ENCODE measurements at regions not wholly inside any gene's neighbourhood (a gene's known extent, or its start where the extent isn't known, plus 50 kb on each side); places are given as distances from the start of the nearest gene placed in this dataset.

DNA sequence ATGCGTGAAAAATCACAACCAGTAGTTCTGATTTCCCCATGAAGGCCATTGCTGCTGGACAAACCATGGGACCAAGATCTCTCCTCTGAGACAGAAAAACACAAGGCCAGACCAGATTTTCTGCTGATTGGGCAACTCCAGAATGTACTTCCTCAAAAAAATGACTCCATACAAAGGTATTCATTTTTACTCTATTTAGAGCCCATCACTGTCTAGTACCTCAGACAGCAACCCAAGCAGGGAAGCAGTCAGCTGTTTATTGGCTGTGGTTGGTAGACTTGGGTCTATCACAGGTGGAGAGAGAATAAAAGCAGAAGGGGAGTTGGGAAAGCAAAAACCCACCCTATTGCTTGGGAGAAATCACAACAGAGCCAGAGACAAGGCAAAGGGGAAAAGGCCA lies 219.9 kb downstream of the PIK3C3 start:
- Histone ChIP-seq H3K9ac (ENCODE audit: low read length) (no peak overlapping the region), H3K36me3 (ENCODE audit: control insufficient read depth, low read depth, low read length) (no peaks in the 10 kb centered on the region), H3K27ac (ENCODE audit: low read length) (no peak overlapping the region), H3K4me3 (ENCODE audit: low read length) (no peak overlapping the region), H3K4me1 (ENCODE audit: control insufficient read depth, low read depth, low read length) (no peaks in the 10 kb centered on the region), H3K27me3 (ENCODE audit: control insufficient read depth, insufficient read depth, low read length) (no peaks in the 10 kb centered on the region), H3K9me3 (ENCODE audit: control insufficient read depth, low read depth, low read length) (no peaks in the 10 kb centered on the region)

DNA sequence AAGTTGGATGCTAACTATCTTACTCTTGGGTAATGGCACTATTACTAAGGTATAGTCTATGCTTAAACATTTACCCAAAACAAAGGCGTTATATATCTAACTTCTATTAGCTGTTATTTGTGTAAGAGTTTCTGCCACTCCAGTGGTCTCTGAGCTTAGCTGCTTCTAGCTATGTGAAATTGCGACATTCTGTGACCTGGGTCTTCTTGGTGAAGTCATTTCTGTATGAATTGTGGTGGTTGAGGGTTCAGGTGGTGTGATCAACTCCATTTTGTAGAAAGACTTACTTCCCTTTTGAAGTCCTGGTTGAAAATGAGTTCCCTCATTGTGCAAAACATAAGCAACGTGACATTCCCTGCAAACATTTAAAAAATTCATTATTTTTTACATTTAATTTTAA lies 221.6 kb downstream of the PIK3C3 start:
- no peak overlapping the region for H3K9ac ChIP-seq (ENCODE audit: low read length)
- no peaks in the 10 kb centered on the region for H3K4me1 ChIP-seq (ENCODE audit: control insufficient read depth, low read depth, low read length)
- no peak overlapping the region for H3K27ac ChIP-seq (ENCODE audit: low read length)
- H3K4me3 ChIP-seq (ENCODE audit: low read length), result no peak overlapping the region
- H3K9me3 ChIP-seq (ENCODE audit: control insufficient read depth, low read depth, low read length), result no peaks in the 10 kb centered on the region
- no peaks in the 10 kb centered on the region for H3K27me3 ChIP-seq (ENCODE audit: control insufficient read depth, insufficient read depth, low read length)
- no peaks in the 10 kb centered on the region for H3K36me3 ChIP-seq (ENCODE audit: control insufficient read depth, low read depth, low read length)

- Histone ChIP-seq H3K27me3 (ENCODE audit: control insufficient read depth, insufficient read depth, low read length) (no peaks in the 10 kb centered on the region), H3K27ac (ENCODE audit: low read length) (no peak overlapping the region)
These were observed 222.4 kb downstream of the PIK3C3 start for GRCh38 chr18:42177390-42177789.

GRCh38 chr18:42178376-42179080 lies 223.5 kb downstream of the PIK3C3 start:
- Histone ChIP-seq H3K27ac (ENCODE audit: low read length) (no peak overlapping the region), H3K9ac (ENCODE audit: low read length) (no peak overlapping the region), H3K9me3 (ENCODE audit: control insufficient read depth, low read depth, low read length) (no peaks in the 10 kb centered on the region), H3K27me3 (ENCODE audit: control insufficient read depth, insufficient read depth, low read length) (no peaks in the 10 kb centered on the region), H3K36me3 (ENCODE audit: control insufficient read depth, low read depth, low read length) (no peaks in the 10 kb centered on the region), H3K4me1 (ENCODE audit: control insufficient read depth, low read depth, low read length) (no peaks in the 10 kb centered on the region), H3K4me3 (ENCODE audit: low read length) (no peak overlapping the region)

More at GRCh38 chr18:42177390-42177789, 222.4 kb downstream of the PIK3C3 start:
- no peak overlapping the region for H3K4me3 ChIP-seq (ENCODE audit: low read length)
- no peaks in the 10 kb centered on the region for H3K4me1 ChIP-seq (ENCODE audit: control insufficient read depth, low read depth, low read length)
- H3K36me3 ChIP-seq (ENCODE audit: control insufficient read depth, low read depth, low read length), result no peaks in the 10 kb centered on the region
- H3K9ac ChIP-seq (ENCODE audit: low read length), result no peak overlapping the region
- no peaks in the 10 kb centered on the region for H3K9me3 ChIP-seq (ENCODE audit: control insufficient read depth, low read depth, low read length)

GRCh38 chr18:42179542-42180121 lies 224.6 kb downstream of the PIK3C3 start:
- H3K27me3 ChIP-seq (ENCODE audit: control insufficient read depth, insufficient read depth, low read length), result no peaks in the 10 kb centered on the region
- H3K9ac ChIP-seq (ENCODE audit: low read length), result no peak overlapping the region

DNA sequence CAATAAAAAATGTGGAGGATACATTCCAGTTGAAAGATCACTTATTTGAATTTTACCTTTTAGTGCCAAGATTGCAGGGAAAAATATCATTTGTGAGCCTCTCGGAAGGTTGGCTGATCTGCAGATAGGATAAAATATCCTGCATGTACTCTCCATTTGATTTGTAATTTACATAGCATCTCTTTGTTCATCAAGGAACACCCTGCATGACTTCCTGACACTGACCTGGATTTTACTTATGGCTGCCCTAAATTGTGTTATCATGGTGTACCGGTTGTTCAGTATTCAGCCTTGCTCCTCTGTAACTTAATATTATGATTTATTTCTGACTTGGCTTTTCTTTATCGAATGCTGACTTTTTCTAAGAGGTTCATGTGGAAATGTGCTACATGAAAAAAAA lies 226.4 kb downstream of the PIK3C3 start:
- no peak overlapping the region for H3K27ac ChIP-seq (ENCODE audit: low read length)
- no peak overlapping the region for H3K9ac ChIP-seq (ENCODE audit: low read length)
- no peaks in the 10 kb centered on the region for H3K27me3 ChIP-seq (ENCODE audit: control insufficient read depth, insufficient read depth, low read length)
- H3K4me1 ChIP-seq (ENCODE audit: control insufficient read depth, low read depth, low read length), result no peaks in the 10 kb centered on the region
- H3K4me3 ChIP-seq (ENCODE audit: low read length), result no peak overlapping the region
- no peaks in the 10 kb centered on the region for H3K9me3 ChIP-seq (ENCODE audit: control insufficient read depth, low read depth, low read length)
- no peaks in the 10 kb centered on the region for H3K36me3 ChIP-seq (ENCODE audit: control insufficient read depth, low read depth, low read length)

More at GRCh38 chr18:42179542-42180121, 224.6 kb downstream of the PIK3C3 start:
- H3K4me1 ChIP-seq (ENCODE audit: control insufficient read depth, low read depth, low read length), result no peaks in the 10 kb centered on the region
- H3K36me3 ChIP-seq (ENCODE audit: control insufficient read depth, low read depth, low read length), result no peaks in the 10 kb centered on the region
- H3K4me3 ChIP-seq (ENCODE audit: low read length), result no peak overlapping the region
- H3K27ac ChIP-seq (ENCODE audit: low read length), result no peak overlapping the region
- H3K9me3 ChIP-seq (ENCODE audit: control insufficient read depth, low read depth, low read length), result no peaks in the 10 kb centered on the region

- Histone ChIP-seq H3K9me3 (ENCODE audit: control insufficient read depth, low read depth, low read length) (no peaks in the 10 kb centered on the region), H3K4me3 (ENCODE audit: low read length) (no peak overlapping the region), H3K36me3 (ENCODE audit: control insufficient read depth, low read depth, low read length) (no peaks in the 10 kb centered on the region), H3K4me1 (ENCODE audit: control insufficient read depth, low read depth, low read length) (no peaks in the 10 kb centered on the region), H3K9ac (ENCODE audit: low read length) (no peak overlapping the region), H3K27me3 (ENCODE audit: control insufficient read depth, insufficient read depth, low read length) (no peaks in the 10 kb centered on the region), H3K27ac (ENCODE audit: low read length) (no peak overlapping the region)
These were observed 228.0 kb downstream of the PIK3C3 start for GRCh38 chr18:42182728-42183700.

DNA sequence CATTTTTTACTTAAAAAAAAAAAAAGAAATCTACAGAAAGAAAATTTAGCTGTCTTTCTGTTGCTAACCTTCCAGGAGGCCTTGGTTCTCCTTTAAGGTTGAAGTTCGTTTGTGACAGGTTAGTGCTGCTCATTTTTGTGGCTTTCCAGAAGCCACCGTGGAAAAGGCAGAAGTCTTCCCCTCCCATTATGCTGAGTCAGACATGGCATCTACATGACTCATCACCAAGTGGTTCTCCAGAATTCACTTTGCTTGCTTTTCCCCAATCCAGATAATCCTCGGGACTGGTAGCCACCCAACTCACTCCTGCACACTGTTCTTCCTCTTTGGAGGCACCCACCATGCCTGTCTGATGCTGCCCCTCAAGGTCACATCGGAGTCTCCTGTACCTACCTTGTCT lies 228.7 kb downstream of the PIK3C3 start:
- H3K36me3 ChIP-seq (ENCODE audit: control insufficient read depth, low read depth, low read length), result no peaks in the 10 kb centered on the region
- H3K4me1 ChIP-seq (ENCODE audit: control insufficient read depth, low read depth, low read length), result no peaks in the 10 kb centered on the region
- no peak overlapping the region for H3K27ac ChIP-seq (ENCODE audit: low read length)
- H3K4me3 ChIP-seq (ENCODE audit: low read length), result no peak overlapping the region
- H3K9me3 ChIP-seq (ENCODE audit: control insufficient read depth, low read depth, low read length), result no peaks in the 10 kb centered on the region
- H3K27me3 ChIP-seq (ENCODE audit: control insufficient read depth, insufficient read depth, low read length), result no peaks in the 10 kb centered on the region
- H3K9ac ChIP-seq (ENCODE audit: low read length), result no peak overlapping the region

DNA sequence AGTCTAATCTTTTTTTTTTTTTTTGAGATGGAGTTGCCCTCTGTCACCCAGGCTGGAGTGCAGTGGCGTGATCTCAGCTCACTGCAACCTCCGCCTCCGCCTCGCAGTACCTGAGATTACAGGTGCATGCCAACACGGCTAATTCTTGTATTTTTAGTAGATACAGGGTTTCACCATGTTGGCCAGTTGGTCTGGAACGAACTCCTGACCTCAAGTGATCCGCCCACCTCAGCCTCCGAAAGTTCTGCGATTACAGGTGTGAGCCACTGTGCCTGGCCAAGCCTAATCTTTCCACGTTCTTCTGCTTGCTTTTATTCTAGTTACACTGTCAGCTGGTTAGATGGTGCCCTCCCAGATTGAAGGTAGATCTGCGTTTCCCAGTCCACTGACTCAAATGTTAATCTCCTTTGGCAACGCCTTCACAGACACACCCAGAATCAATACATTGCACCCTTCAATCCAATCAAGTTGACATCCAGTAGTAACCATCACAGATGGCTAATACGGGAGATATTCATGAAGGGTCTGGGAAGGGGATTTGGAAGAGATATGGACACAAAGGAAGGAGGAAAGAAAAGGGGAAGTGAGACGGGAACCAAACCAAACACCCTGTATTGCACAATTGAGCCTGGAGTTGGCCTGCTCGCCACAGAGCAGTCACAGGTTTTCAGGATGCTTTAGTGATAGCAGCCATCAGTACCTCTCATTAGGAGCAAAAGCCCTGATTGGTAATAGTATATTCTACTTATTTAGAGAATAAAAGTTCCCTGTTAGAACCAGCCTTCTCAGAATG lies 229.8 kb downstream of the PIK3C3 start:
- no peaks in the 10 kb centered on the region for H3K9me3 ChIP-seq (ENCODE audit: control insufficient read depth, low read depth, low read length)
- no peaks in the 10 kb centered on the region for H3K27me3 ChIP-seq (ENCODE audit: control insufficient read depth, insufficient read depth, low read length)
- no peaks in the 10 kb centered on the region for H3K4me1 ChIP-seq (ENCODE audit: control insufficient read depth, low read depth, low read length)
- no peak overlapping the region for H3K9ac ChIP-seq (ENCODE audit: low read length)
- no peaks in the 10 kb centered on the region for H3K36me3 ChIP-seq (ENCODE audit: control insufficient read depth, low read depth, low read length)
- H3K4me3 ChIP-seq (ENCODE audit: low read length), result no peak overlapping the region
- H3K27ac ChIP-seq (ENCODE audit: low read length), result no peak overlapping the region

DNA sequence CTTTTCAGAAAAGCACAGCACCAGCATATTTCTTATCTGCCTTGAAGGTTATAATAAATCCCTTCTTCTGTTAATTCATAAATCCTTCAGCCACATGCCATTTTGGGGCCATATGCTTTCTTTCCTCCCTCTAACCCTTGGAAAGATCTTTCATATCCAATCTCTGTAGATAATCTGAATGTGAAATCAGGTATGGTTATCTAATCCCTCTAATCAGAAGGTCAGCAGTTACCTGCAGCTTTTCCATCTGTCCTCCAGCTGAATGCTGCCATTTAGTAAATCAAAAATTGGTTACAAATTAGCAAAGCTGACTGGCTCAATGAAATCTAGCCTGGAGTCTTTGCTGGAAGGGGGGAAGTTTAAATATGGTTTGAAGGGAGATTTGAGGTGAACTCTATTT lies 230.5 kb downstream of the PIK3C3 start:
- Histone ChIP-seq H3K27me3 (ENCODE audit: control insufficient read depth, insufficient read depth, low read length) (no peaks in the 10 kb centered on the region), H3K9me3 (ENCODE audit: control insufficient read depth, low read depth, low read length) (no peaks in the 10 kb centered on the region), H3K4me3 (ENCODE audit: low read length) (no peak overlapping the region), H3K36me3 (ENCODE audit: control insufficient read depth, low read depth, low read length) (no peaks in the 10 kb centered on the region), H3K4me1 (ENCODE audit: control insufficient read depth, low read depth, low read length) (no peaks in the 10 kb centered on the region), H3K27ac (ENCODE audit: low read length) (no peak overlapping the region), H3K9ac (ENCODE audit: low read length) (no peak overlapping the region)
